Epidermal melanocyte (primary cell): ENCODE measurements at regions not wholly inside any gene's neighbourhood (a gene's known extent, or its start where the extent isn't known, plus 50 kb on each side); places are given as distances from the start of the nearest gene placed in this dataset.

Experiments used
- DNase-seq: peaks from one replicate; pipeline ENCODE4 v3.0.0; 2011; ENCODE audit warnings: low spot score; ENCODE audit not compliant: insufficient read length

DNA sequence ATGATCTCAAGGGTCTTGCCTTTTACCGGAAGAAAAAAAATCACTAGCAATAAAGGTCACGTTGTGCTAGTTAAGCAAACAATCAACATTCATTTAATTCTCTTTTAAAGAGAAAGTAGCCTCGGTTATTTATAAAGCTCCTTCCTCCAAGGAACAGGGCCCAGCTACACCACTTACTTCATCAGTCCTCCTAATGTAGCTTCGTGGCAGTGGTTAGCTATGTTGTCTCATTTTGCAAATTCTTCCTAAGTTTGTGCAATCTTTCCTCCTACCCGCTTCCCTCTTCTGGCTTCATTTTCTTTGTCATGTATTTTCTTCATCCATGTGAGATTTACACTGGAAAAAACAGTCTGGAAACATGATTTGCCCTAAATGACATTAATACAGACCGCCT, 554.2 kb downstream of the NUF2 start:
- no peak for DNase-seq

DNA sequence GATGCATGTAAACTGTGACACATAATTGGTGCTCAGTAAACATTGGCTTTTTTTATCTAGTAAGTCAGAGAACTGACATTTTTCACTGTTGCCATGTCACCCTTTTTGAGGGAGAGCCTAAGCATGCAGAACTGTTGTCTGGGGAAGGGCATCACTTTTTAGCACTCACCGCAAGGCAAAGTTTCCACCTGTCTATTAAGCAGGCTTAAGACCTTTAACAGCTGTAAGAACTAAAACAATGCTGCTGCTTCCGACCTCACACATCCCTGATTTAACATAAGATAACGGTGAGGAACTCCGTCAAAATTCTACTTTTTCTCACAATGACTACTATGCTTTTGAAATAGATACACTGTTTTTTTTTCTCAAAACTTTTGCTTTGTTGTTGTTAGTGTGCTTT, 554.8 kb downstream of the NUF2 start:
- no peak for DNase-seq

DNA sequence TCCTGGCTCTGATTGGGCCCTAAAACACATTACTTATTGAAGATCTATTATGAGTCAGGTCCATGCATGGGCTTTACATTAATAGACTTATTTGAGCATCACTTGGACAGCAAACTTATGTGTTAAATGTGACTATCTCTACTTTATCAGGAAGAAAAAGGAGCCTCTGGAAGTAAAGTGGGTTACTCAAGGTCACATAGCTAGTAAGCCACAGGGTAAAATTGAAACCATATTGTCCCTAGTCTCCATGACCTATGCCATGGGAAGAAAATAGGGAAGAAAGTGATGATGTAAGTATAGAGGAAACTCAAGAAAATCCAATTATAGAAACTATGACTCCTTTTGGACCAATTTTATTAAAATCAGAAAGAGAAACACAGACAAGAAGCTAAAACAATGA, 555.3 kb downstream of the NUF2 start:
- DNase-seq, result no peak

DNA sequence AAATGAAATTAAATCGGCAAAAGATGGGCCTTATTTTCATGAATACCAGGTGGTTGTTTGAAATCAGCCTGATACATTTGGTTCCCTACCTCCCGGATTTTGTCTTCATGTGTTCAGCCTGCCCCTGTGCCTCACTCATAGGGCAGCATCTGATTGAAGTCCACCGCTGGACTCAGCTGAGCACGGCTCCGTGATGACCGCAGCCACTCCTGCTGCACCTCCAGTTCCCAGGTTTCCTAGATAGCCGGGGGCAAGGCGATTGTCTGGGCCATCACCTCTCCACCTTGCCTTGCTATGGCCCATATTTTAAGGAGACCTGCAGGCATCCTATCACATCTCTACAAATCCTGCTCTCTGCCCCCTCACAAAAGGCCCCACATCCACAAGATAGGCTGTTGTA, 563.8 kb downstream of the NUF2 start:
- no peak for DNase-seq

DNA sequence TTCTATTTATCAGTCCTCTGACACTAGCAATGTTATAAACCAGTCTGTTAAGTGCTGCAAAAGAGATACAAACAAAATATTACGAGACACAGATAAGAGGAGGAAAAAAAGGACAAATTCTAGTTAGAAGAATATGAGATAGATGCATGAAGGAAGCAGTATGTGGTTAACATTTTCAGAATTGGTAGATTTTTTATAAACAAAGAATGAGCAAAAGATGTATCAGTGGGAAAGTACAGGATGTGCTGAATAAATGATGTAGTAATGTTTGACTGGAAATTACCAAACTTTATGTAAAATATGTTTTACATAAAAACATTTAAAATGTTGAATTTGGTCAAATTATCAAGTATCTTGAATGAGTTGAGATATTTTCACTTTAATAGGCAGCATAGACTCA, 574.2 kb downstream of the NUF2 start:
- DNase-seq, result no peak

DNA sequence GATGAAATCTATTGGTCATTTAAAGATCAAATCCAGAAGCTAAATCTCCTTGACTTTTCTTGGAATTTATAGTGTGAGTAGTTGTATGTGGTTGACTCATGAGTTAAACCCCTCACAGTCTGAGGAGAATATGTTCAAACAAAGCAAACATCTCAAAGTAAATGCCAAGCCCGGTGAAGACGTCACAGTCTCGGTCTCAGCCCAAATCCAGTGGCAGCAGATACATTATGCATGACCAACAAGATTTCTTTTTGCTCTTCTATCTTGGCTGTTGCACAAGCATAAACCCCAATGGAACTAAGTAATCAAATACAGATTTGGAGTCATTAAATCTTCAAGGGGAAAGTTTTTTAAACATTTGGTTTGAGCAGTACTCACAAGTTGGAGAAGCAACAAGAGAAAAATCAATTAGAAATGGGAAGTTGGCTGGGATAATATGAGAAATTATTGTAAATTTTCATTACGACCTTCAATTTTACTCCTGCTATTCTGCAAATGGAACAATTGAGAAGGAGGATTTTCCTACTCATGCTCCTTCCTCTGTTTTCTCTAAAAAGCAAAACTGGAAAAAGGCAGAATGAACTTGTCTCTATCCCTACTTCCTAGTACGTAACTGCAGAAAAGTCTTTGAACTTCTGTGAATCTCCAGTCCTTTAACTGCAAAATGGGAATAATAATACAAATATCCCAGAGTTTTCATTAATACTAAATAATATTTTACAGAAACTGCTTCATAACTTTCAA, 575.8 kb downstream of the NUF2 start:
- no peak for DNase-seq

DNA sequence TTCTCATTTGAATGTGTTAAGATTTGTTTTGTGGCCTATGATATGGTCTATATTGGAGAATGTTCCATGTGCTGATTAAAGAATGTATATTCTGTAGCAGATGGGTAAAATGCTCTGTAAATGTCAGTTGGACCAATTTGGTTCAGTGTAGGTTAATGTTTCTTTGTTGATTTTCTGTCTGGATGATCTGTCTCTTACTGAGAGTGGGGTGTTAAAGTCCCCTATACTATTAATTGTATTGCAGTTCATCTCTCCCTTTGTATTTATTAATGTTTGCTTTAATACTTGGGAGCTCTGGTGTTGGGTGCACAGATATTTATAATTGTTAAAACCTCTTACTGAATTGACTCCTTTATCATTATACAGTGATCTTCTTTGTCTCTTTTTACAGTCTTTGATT, 584.5 kb downstream of the NUF2 start:
- no peak for DNase-seq

DNA sequence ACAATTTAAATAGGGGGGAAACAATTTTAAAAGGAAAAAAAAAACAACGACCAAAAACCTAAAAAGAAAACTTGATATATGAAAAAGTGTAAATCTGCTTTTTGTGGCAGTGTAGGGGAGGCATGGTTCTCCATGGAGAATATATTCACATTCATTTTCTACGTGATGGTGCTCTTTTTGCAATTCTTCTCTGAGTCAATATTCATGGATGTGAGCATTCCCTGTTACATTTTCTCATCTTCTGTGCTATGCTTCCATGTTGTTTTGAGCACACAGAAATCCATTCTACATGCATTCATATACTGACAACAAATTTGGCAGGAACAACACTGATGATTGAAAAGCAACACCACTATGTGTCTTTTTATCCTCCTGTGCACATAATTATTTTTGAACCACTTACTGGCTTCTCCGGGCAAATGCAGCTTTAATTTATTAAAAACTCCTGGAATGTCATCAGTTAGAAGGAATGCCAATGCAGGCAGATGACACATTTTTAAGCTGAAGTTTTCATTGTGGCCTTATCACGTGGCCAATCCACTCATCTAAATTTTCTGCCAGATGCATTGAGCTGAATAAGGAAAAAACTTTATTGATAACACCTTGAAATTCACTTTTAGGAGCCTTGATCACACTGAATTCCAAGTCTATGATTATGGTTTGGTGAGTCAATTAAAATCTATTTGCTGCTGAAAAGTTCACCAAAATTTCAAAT, 590.6 kb downstream of the NUF2 start:
- no peak for DNase-seq

DNA sequence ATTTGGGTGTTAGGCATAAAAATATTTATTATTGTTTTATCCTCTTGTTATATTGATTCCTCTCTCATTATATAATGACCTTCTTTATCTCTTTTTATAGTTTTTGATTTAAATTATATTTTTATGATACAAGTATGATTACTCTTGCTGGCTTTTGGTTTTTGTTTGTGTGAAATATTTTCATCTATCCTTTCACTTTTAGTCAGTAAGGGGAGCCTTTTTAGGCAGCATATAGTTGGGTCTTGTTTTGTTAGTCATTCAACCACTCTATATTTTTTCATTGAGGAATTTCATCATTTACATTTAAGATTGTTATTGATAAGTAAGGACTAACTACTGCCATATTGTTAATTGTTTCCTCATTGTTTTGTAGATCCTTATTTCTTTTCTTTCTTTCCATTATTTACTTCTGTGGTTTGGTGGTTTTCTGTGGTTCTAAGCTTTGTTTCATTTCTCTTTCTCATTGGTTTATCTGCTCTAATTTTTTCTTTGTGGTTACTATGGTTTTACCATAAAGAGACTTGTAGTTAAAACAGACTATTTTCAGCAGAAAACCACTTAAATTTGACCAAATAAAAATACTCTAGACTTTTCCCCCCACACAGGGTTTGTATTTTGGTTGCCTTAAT, 593.1 kb downstream of the NUF2 start:
- no peak for DNase-seq

DNA sequence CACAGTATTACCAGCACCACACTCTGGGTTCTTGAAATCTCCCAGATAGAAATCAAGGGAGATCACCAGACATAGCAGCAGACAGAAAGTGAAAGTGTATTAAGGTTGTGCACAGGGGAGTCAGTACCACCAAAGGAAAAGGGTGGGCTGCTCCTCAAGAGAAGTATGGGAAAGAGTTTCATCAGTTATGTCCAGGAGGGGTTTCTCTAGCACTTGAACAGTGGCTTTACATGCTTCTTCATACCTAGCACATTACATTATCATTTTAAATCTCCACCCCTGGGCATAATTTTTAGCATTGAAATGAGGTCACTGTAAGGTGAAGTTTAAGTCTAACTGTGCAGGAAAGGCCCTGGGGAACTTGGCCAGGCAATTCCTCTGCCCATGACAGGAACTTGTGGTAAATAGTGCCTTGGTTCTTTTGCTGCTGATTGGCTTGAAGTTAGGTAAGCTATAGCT, 601.0 kb downstream of the NUF2 start:
- DNase-seq, result no peak

DNA sequence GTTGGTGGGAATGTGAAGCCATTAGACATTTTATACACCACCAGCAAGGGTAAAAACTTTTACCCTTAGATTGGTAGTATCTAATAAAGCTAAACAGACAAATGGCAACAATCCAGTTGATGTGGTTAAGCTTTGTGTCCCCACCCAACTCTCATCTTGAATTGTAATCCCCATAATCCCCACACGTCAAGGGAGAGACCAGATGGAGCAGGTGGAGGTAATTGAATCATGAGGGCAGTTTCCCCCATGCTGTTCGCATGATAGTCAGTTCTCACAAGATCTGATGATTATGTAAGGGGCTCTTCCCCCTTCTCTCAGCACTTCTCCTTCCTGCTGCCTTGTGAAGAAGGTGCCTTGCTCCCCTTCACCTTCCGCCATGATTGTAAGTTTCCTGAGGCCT, 602.3 kb downstream of the NUF2 start:
- no peak for DNase-seq

DNA sequence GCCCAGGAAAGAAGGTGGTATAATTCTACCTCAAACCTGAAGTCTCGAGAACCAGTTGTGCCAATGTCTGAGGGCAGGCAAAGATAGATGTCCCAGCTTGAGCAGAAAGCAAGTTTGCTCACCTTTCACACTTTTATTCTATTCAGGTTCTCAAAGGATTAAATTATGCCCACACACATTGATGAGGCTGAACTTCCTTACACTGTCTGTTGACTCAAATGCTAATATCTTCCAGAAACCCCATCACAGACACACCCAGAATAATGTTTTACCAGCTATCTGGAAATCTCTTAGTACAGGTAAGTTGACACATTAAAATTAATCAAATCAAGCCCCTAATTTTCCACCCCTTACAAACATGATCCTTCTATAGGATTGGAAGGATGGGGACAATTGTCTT, 605.7 kb downstream of the NUF2 start:
- no peak for DNase-seq

DNA sequence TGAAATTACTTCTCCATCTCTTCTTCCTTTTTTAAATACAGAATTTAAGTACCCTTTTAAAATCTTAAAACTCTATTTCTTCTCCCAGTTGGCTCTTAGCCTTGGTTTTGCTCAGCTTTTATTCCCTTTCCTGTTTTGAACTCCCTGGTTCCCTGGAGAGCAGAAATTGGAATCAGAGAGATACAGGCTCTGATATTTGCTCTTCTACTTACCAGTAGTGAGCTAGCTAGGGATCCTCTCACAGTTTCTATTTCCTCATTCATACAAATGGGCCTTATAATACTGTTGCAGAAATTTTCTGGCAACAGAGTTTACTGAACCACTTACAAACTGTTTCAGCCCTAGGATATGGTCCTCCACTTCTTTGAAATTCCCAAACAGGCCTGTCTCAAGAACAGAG, 606.3 kb downstream of the NUF2 start:
- DNase-seq, result no peak

DNA sequence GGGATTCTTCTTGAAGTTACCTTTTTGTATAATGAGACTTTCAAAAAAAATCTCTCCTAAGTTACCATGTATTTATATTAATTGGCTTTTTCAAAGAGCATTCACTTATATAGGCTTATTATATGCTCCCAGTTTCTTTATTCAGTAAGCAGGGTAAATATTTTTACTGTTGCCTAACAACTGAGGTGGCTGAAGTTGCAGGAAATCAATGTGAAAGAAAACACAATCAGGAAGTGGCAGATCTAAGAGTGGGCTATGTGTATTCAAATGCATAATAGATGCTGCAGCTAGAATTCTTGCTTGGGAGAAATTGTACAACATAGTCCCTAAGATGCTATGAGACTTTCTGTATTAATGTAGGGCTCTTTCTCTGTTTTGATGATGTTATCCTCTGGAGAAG, 606.9 kb downstream of the NUF2 start:
- DNase-seq, result no peak

DNA sequence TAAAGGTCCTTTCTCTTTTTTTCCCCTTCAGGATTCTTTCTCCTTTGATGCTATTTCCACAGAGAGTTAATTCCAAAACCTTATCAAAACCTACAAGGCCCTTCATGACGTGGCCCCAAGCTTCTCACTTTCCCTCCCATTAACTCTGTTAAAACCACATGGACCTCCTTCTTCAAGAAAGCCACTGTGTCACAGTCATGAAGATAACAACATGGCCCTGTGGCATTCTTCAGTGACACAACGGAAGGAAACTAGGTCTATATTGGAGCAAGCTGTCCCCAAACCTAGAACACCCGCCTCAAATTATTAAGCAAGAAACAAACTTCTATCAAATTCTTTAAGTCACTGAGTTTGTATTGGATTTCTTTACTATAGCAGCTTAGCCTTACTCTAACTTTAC, 611.1 kb downstream of the NUF2 start:
- DNase-seq, result no peak

DNA sequence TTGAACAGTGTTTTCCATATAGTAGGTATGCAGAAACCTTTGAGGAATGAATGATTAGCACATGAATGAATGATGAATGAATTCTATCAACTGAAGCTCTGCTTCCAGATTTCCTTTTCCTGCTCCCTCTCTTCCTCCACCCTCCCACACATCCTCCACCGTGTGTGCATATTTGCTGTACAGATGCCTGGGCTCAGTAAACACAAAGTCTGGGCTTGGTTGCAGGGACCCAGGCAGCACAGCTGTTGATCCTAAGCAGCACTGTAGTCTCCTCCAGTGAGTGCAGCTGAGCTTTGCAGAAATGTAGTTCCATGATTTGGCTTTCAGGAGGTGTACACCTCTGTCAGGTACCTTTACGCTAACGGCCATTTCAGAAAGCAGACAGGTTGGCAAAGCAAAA, 611.7 kb downstream of the NUF2 start:
- no peak for DNase-seq

DNA sequence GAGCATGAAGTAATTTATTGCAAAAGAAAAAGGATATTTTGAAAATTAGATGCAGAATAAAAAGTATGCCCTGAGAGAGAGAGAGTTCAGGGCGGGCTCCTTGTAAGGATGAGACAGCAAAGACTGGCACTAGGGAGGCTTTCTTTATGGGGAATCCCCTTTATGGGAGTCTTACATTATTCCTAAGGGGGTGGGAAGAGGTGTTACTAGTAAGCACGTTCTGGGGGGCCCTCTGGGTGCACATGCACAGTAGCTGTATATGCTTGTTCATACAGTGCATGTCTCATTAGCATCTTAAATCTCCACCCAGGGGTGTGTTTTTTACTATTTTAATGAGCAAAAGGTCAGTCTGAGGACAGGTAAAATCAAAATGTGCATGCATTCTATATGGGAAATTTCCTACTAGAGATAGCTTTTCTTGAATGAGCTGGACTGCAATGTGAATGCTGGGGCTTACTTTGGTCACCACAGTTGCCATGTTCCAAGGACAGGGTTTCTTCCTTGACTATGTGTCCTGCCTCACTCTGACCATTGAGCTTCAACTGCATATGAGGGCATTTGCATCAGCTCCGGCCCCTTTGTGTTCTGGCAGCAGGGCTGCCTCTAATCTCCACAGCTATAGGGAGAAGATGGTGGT, 614.1 kb downstream of the NUF2 start:
- no peak for DNase-seq

DNA sequence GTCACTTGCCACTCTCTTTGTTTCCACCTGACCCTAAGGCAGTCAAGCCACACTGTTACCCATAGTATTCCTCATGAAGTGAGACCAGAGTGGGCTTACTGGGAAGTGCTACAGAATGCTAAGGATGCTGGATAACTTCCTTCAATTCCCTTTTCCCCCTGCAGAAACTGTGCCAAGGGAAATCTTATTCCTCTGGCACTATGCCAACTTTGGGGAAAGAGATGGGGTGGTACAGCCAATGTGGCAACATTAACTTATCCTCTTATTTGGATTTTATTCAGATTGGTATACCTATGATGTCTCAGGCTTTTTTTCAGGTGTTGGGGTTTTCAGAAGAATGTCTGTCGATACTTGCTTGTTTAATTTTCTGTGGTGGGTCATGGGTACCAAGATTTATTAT, 599.4 kb upstream of the PBX1 start:
- DNase-seq, result no peak

DNA sequence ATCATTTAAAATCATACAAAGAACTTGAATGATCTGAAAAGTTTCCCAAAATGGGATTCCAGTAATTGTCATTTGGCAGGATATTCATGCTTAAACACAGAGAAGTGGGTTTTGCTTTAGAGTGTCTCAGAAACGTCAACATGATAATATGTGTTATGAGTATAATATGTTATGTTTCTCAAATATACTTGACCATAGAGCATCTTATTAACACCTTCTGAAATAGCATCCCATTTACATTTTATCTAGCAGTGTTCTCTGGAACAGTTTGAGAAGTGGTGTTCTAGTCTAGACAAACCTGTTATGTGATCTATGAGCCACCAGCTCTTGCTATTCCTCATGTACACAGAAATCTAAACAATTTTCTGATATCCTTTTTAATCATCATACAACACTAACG, 588.8 kb upstream of the PBX1 start:
- no peak for DNase-seq

DNA sequence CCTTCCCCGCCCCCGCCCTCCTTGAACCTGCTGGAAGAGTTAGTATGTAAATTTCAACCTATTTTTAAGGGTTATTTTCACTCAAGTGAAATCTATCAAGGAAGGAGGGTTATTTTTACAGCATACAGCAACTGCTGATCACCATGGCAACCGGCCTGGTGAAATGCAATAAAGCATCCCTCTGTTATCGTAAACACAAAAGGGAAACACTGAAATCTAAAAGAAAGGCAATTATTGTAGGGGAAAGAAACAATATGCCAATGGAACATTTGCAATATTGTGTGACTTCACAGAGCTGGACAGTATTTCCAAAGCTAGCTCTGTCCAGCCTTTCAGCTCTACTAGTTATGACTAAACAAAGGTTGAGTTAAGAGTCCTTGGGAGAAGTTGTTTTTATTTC, 588.3 kb upstream of the PBX1 start:
- no peak for DNase-seq

DNA sequence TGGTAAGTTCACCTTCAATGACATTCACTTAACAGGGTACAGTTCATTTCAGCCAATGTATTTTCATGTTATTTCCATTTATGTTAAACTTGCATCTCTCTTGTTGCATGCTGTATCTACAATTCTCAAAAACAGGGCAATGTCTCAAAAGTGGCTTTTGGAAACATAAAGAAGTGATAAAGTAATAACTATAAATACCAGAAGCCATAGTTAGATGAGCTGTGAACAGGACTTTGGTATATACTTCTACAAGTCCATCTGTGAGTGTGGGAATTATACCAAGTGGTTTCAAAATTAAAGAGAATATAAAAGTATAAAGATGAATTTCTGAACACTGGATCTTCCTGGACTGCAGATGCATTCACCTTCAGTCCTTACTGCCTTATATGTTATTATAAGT, 585.4 kb upstream of the PBX1 start:
- DNase-seq, result no peak

DNA sequence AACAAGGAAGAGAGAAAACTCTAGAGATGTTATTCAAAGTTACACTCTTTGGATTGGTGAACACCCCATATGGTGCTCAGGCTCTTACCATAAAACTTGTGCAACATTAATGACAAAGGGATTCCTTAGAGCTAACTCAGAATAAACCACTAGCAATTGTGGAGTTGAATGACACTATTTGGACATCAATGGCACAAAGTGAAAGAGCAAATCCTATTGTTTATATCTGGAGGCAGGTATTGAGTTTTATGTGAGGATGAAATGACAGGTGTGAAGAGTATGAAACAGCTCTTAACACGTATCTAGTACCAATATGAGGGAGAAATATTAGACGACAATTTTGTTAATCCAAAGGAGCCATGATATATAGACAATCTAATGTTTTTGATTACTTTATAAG, 584.9 kb upstream of the PBX1 start:
- no peak for DNase-seq
